Tibial nerve (tissue), 4 donors: ENCODE measurements at regions not wholly inside any gene's neighbourhood (a gene's known extent, or its start where the extent isn't known, plus 50 kb on each side); places are given as distances from the start of the nearest gene placed in this dataset.

Source experiments
- CTCF ChIP-seq, 5 experiments: fragments of 200-600 bp in 3 of 5; fragments of 450-650 bp in 2 of 5; sonication (generic) in 3 of 5; IDR thresholded peaks; one replicate each; pipeline ENCODE4 v1.5.1; 2016 to 2019; ENCODE audit warnings: antibody characterized with exemption in 5 of 5, mild to moderate bottlenecking in 3 of 5, moderate library complexity in 2 of 5
- EP300 ChIP-seq, 2 donors: sonication (generic); formaldehyde crosslinking; IDR thresholded peaks; one replicate each; pipeline ENCODE4 v1.6.1; 2017; ENCODE audit warnings: antibody characterized with exemption in 2 of 2, mild to moderate bottlenecking in 1 of 2
- POLR2A ChIP-seq, 2 donors: fragments of 450-650 bp; IDR thresholded peaks; one replicate each; pipeline ENCODE4 v1.6.1; 2017; ENCODE audit warnings: antibody characterized with exemption in 2 of 2, mild to moderate bottlenecking in 2 of 2, moderate library complexity in 2 of 2

- no peak for TF ChIP-seq EP300 (IDR thresholded peaks at IDR 0.05)
- no peak for TF ChIP-seq CTCF (IDR thresholded peaks at IDR 0.05)
- no peak for TF ChIP-seq POLR2A (IDR thresholded peaks at IDR 0.05)
Observed at GRCh38 chr12:115407036-115407435, 723.1 kb upstream of the TBX3 start.
